ENCODE measurements at regions not wholly inside any gene's neighbourhood (a gene's known extent, or its start where the extent isn't known, plus 50 kb on each side); places are given as distances from the start of the nearest gene placed in this dataset.

DNA sequence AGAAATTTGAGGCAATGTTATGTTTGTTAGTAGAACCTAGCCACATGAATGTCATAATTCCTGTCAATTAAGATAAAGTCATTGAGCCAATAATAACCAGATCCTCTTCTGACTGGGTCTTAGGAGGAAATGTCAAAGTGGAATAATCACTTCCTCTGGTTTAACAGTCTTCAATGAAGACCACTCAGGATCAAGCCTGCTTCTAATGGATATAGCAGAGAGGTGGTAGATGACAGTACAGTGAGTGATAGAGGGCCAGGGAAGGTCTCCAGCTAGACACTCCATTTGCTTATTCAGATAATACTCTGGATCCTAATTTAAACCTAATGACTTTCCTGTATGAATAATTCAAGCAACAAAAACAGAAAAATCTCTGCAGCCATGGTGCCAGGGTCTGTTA is 474.2 kb downstream of the DNAH5 start:
- TF ChIP-seq, protein P1, sequence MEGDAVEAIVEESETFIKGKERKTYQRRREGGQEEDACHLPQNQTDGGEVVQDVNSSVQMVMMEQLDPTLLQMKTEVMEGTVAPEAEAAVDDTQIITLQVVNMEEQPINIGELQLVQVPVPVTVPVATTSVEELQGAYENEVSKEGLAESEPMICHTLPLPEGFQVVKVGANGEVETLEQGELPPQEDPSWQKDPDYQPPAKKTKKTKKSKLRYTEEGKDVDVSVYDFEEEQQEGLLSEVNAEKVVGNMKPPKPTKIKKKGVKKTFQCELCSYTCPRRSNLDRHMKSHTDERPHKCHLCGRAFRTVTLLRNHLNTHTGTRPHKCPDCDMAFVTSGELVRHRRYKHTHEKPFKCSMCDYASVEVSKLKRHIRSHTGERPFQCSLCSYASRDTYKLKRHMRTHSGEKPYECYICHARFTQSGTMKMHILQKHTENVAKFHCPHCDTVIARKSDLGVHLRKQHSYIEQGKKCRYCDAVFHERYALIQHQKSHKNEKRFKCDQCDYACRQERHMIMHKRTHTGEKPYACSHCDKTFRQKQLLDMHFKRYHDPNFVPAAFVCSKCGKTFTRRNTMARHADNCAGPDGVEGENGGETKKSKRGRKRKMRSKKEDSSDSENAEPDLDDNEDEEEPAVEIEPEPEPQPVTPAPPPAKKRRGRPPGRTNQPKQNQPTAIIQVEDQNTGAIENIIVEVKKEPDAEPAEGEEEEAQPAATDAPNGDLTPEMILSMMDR (IDR thresholded peaks at IDR 0.05; ENCODE audit: insufficient read depth, low read length) = no peak
- no peak for TF ChIP-seq POLR2AphosphoS5 (IDR thresholded peaks at IDR 0.05; ENCODE audit: low read depth)
